ENCODE measurements at regions not wholly inside any gene's neighbourhood (a gene's known extent, or its start where the extent isn't known, plus 50 kb on each side); places are given as distances from the start of the nearest gene placed in this dataset.

GRCh38 chr3:117725314-117725713 is 1015.7 kb downstream of the TUSC7 start:
- intact Hi-C loops (cut with DNase I, micrococcal nuclease) = no loop called here

GRCh38 chr3:117726776-117727175 is 1017.2 kb downstream of the TUSC7 start:
- Histone ChIP-seq H3K4me3 (ENCODE audit: low read length) (no peak overlapping the region), H3K4me1 (ENCODE audit: insufficient read depth, low read length) (no peaks in the 10 kb centered on the region), H3K9me3 (ENCODE audit: control insufficient read depth in 1 of 2, insufficient read depth in 1 of 2, low read length in 2 of 2) (no peaks in the 10 kb centered on the region), H3K36me3 (ENCODE audit: insufficient read depth, low read length) (no peaks in the 10 kb centered on the region), H3K27me3 (ENCODE audit: control insufficient read depth in 1 of 2, insufficient read depth in 2 of 2, low read length in 2 of 2) (no peaks in the 10 kb centered on the region), H3K27ac (ENCODE audit: low read depth in 1 of 2, low read length in 2 of 2) (no peak overlapping the region)
- DNase-seq = no peak
- H3K27ac Mint-ChIP-seq = no peak overlapping the region
- no peak overlapping the region for H3K4me3 Mint-ChIP-seq
- no peaks in the 10 kb centered on the region for H3K9me3 Mint-ChIP-seq
- no peak for ATAC-seq (ENCODE audit: poor library complexity)
- no peak for TF ChIP-seq CTCF (IDR thresholded peaks at IDR 0.05)
- no peaks in the 10 kb centered on the region for H3K27me3 Mint-ChIP-seq
- intact Hi-C loops (cut with DNase I, micrococcal nuclease) = no loop called here
- H3K4me1 Mint-ChIP-seq (ENCODE audit: low read depth) = no peaks in the 10 kb centered on the region
- no peaks in the 10 kb centered on the region for H3K36me3 Mint-ChIP-seq (ENCODE audit: low read depth)
- ChIA-PET CTCF (no interaction called here), POLR2A (no interaction called here)

More at GRCh38 chr3:117725314-117725713, 1015.7 kb downstream of the TUSC7 start:
- TF ChIP-seq CTCF (IDR thresholded peaks at IDR 0.05) = no peak
- DNase-seq (no peak), ATAC-seq (ENCODE audit: poor library complexity) (no peak)
- Histone ChIP-seq H3K4me1 (ENCODE audit: insufficient read depth, low read length) (no peaks in the 10 kb centered on the region), H3K9me3 (ENCODE audit: control insufficient read depth in 1 of 2, insufficient read depth in 1 of 2, low read length in 2 of 2) (no peaks in the 10 kb centered on the region), H3K27me3 (ENCODE audit: control insufficient read depth in 1 of 2, insufficient read depth in 2 of 2, low read length in 2 of 2) (no peaks in the 10 kb centered on the region), H3K36me3 (ENCODE audit: insufficient read depth, low read length) (no peaks in the 10 kb centered on the region), H3K4me3 (ENCODE audit: low read length) (no peak overlapping the region), H3K27ac (ENCODE audit: low read depth in 1 of 2, low read length in 2 of 2) (no peak overlapping the region)
- H3K27me3 Mint-ChIP-seq = no peaks in the 10 kb centered on the region
- no peaks in the 10 kb centered on the region for H3K4me1 Mint-ChIP-seq (ENCODE audit: low read depth)
- no peak overlapping the region for H3K27ac Mint-ChIP-seq
- no peaks in the 10 kb centered on the region for H3K36me3 Mint-ChIP-seq (ENCODE audit: low read depth)
- H3K9me3 Mint-ChIP-seq = no peaks in the 10 kb centered on the region
- ChIA-PET CTCF (no interaction called here), POLR2A (no interaction called here)
- H3K4me3 Mint-ChIP-seq = no peak overlapping the region

GRCh38 chr3:117728226-117728625 is 1018.6 kb downstream of the TUSC7 start:
- Mint-ChIP-seq H3K27ac (no peak overlapping the region), H3K4me1 (ENCODE audit: low read depth) (no peaks in the 10 kb centered on the region), H3K27me3 (no peaks in the 10 kb centered on the region), H3K4me3 (no peak overlapping the region), H3K9me3 (no peaks in the 10 kb centered on the region), H3K36me3 (ENCODE audit: low read depth) (no peaks in the 10 kb centered on the region)
- ATAC-seq (ENCODE audit: poor library complexity) = no peak
- no peak for TF ChIP-seq CTCF (IDR thresholded peaks at IDR 0.05)
- Histone ChIP-seq H3K27me3 (ENCODE audit: control insufficient read depth in 1 of 2, insufficient read depth in 2 of 2, low read length in 2 of 2) (no peaks in the 10 kb centered on the region), H3K9me3 (ENCODE audit: control insufficient read depth in 1 of 2, insufficient read depth in 1 of 2, low read length in 2 of 2) (no peaks in the 10 kb centered on the region), H3K4me1 (ENCODE audit: insufficient read depth, low read length) (no peaks in the 10 kb centered on the region), H3K4me3 (ENCODE audit: low read length) (no peak overlapping the region), H3K27ac (ENCODE audit: low read depth in 1 of 2, low read length in 2 of 2) (no peak overlapping the region), H3K36me3 (ENCODE audit: insufficient read depth, low read length) (no peaks in the 10 kb centered on the region)
- intact Hi-C loops (cut with DNase I, micrococcal nuclease) = no loop called here
- POLR2A ChIA-PET = no interaction called here
- no peak for DNase-seq
- CTCF ChIA-PET = no interaction called here

Measured in CD4-positive, alpha-beta T cell (primary cell).